GM18502 (cell line): ENCODE measurements at regions not wholly inside any gene's neighbourhood (a gene's known extent, or its start where the extent isn't known, plus 50 kb on each side); places are given as distances from the start of the nearest gene placed in this dataset.
A peak's percentile ranks its signal among the peaks of the same experiment; 100 is the strongest.
"Not testable (repeated sequence)": the region's sequence is repeated elsewhere in the genome, so short reads cannot be mapped to it uniquely, and the experiment has no call there.

Experiments
- ATAC-seq: cut with Tn5 transposase; IDR thresholded peaks from one replicate; pipeline ENCODE4 v1.9.1; 2021; ENCODE audit warnings: mild to moderate bottlenecking; ENCODE audit not compliant: unreplicated experiment, poor library complexity

DNA sequence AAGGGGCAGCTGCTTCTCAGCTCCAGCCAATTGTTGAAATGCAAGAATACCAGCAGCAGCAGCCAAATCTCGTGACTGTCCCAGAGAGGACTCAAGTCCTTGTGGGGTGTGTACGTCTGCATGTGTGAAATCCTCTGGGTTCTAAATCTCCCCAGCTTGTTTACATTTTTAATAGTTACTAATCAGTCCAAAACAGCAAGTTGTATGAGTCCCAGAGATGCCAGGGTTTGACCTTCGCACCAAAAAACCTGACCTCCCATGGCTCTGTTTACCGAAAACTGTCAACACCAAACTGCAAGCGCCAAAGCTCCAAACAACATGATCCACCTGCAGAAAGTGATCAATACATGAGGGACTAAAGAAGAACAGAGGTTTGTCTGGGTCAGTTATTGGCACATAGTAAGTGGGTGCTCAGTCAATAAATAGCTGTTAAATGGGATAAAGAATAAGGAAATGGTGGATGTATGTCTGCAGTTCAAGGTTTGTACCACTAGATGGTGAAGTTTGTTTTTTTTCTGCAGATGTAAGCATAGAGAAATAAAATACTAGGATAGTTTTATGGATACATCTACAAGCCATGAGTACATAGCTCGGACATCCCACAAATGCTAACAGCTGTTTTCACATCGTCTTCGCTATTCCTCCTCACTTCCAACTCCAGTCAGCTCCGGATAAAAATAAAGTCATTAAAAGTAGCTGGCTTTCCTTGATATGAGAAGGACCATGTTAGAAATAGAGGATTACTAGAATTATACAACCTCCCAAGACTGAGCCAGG, 85.3 kb upstream of the ADRB2 start:
- ATAC-seq: peak; percentile 78

DNA sequence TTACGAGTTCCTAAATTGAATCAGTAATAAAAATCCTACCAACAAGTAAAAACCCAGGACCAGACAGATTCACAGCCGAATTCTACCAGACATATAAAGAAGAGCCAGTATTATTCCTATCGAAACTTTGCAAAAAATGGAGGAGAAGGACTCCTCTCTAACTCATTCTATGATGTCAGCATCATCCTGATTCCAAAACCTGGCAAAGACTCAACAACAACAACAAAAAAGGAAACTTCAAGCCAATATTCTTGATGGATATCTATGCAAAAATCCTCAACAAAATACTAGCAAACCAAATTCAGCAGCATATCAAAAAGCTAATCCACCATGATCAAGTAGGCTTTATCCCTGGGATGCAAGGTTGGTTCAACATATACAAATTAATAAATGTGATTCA, 84.6 kb upstream of the ADRB2 start:
- not testable (repeated sequence) for ATAC-seq

DNA sequence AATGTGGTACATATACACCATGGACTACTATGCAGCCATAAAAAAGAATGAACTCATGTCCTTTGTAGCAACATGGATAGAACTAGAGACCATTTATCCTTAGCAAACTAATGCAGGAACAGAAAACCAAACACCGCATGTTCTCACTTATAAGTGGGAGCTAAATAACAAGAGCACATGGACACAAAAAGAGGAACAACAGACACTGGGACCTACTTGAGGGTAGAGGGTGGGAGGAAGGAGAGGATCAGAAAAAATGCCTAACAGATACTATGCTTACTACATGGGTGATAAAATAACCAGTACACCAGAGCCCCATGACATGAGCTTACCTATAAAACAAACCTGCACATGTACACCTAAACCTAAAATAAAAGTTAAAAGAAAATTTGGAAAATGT, 82.0 kb upstream of the ADRB2 start:
- ATAC-seq: not testable (repeated sequence)

DNA sequence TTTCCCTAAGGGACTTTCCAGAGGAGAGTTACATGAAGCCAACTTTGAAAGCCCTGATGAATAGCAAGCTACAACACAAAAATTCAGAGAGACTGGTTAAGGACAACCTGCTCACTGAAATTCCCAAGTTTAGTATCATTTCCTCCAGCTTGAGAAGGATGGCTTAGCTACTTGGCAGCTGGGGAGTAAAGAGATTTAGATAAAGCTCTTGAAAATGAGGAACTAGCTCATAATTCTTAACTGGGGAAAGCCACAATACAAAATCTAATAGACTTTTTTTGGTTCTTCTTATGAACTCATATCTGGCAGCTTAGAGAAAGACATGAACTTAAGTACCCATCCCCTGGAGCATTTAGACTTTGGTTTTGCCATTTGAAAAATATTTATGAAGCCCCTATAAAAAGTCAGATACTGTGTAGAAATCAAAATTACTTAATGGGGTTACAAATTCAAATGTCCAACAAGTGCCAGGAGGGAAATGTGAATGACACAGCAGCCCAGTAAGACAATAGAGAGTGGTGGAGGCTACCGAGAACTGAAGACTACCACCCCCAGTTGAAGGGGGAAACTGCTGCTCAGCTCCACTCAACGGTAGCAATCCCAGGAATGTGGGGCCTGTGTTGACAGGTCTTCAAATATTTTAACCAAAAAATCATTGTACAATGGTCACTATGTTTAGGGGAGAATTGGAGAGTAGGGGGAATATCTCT, 79.4 kb upstream of the ADRB2 start:
- ATAC-seq: peak; percentile 94

DNA sequence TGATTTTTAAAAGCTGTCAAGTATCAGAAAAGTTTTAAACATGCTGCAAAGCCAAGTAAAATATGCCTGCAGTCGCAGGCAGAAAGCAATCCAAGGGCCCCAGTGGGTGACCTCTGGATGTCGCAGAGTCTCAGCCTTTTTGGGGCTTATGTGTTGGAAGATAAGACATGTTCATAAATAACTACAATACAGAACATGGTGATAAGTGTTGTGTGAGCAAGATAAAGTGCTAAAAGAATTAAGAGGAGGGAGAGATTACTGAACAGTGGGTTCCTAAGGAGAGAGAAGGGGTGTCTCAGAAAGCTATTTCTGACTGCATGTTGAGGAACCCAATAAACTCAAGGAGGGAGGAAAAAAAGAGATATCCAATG, 78.9 kb upstream of the ADRB2 start:
- ATAC-seq: no peak

DNA sequence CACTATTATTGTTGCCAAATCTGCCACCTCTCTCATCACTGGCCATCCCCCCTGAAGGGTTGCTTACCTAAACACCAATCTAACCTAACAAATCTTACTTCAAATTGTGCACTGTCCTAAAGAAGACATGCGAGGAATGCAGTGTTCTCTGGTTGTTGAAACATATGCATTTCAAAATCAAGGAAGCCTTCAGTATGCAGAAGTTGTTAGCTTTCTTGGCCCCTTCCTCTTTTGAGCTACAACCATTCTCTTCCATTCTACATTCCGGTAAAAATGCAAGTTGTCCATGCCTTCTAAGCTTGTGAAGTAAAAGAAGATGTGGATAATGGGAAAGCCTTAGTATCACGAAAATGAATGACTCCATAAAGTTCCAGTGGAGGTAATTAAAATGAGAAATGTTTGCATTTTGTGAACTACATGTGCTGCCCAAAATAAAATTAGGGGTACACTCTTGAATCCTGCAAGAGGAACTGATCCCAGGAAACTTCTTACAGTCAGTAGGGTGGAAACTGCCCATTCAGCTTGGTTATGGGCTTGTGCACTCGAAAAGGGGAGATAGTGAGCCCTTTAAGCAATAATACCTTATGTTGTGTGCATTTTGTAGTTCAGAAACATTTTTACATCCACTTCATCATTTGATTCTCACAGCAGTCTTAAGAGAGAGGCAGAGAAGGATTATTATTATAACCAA, 77.6 kb upstream of the ADRB2 start:
- no peak for ATAC-seq

DNA sequence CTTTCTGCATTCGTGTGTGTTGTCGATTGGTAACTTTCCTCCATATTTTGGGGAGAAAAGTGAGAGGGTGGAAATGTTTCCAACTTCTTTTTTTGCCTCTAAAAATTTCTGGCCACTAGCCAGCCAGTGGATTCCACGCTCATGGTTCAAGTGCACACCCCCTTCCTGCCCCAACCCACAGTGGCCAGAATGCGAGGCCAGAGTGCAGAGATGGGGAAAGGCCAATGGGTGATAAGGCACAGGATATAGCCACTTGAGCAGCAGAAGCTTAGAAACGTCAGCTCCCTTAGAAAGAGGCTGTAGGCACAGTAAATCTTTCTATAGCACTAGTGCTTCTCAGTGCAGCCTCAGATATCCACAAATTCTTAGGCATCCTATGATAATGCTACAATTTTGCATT, 75.8 kb upstream of the ADRB2 start:
- no peak for ATAC-seq

DNA sequence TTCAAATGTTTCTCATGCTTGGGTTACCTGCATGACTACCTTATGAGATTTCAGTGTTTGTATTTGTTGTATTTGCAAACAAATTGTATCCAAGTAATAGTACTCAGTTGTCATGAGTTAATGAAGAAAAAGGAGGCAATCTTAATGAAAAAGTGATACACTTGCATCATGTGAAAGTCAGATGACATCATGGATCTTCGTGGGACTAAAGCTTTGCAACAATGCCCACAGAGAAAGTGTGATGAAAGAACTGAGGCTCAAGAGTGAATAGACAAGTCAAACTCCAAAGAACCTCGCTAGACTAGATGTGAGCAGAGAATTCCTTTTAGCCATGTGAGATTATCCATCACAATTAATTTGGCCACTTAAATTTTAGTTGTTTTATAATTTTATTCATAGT, 75.4 kb upstream of the ADRB2 start:
- ATAC-seq: no peak

DNA sequence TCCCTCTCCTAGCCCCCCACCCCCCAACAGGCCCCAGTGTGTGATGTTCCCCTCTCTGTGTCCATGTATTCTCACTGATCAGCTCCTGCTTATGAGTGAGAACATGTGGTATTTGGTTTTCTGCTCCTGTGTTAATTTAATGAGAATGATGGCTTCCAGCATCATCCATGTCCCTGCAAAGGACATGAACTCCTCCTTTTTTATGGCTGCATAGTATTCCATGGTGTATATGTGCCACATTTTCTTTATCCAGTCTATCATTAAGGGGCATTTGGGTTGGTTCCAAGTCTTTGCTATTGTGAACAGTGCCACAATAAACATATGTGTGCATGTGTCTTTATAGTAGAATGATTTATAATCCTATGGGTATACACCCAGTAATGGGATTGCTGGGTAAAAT, 74.0 kb upstream of the ADRB2 start:
- not testable (repeated sequence) for ATAC-seq

DNA sequence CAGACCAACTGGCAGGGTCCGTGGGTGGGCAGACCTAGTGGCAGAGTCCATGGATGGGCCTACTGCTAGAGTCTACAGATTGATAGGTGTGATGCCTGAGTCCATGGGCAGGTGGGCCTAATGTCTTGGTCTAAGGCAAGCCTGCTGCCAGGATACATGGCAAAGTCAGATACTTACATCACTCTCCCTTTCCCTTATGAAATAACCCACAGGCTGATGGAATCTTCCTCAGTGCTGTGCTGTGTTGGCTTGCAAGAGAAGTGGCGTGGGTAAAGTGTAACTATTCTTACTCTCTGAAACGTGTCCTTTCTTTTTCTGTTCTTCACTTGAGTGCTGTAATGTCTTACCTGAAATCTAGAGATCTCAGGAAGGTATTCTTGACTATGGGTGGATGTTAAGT, 67.3 kb upstream of the ADRB2 start:
- ATAC-seq: no peak

DNA sequence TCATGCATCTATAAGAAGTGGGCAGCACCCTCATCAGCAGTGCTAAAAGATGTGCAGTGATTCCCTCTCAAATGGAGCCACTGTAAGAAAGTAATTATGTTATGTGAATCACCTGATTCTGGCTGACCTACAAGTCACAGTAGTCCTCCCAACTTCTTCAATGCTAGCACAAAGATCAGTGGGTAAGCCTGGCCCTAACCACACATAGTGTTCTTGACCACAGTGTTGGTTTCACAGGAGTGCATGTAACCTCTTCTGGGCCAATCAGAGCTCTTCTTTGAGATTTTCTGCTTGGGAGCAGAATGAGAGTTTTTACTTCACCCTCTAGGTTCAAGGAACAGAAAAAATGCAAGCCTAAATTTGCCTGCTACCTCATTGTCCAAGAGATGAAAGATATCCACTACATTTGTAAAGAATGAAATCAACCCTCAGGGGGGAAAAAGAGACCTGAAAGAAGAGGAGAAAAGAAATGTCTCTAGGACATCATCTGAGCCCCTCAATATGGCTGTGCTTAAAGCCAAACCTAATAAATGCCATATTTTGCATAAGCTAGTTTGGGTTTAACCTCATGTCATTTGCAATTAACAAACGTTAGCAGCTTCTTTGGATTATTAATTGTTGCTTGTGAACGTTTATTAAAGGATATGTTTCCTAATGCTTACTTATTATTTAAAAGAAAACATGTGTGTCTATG, 65.3 kb upstream of the ADRB2 start:
- ATAC-seq: peak; percentile 100

DNA sequence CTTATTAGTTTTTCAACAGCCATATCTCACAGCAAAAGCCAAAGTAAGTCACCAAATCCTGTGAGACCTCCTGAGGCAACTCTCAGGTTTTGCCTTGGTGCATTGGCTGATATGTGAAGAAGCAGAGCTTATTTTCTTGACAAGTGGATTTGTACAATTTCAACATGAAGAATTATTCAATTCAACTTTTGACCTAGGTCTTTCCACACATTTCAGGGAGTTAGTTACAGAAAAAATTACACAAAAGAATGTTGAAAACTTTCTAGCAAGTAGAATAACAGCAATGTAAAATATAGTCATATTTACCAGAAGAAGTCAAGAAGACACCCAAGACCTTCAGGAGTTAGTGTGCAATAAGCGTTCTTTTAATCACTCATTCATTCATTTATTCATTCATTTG, 62.4 kb upstream of the ADRB2 start:
- ATAC-seq: no peak

DNA sequence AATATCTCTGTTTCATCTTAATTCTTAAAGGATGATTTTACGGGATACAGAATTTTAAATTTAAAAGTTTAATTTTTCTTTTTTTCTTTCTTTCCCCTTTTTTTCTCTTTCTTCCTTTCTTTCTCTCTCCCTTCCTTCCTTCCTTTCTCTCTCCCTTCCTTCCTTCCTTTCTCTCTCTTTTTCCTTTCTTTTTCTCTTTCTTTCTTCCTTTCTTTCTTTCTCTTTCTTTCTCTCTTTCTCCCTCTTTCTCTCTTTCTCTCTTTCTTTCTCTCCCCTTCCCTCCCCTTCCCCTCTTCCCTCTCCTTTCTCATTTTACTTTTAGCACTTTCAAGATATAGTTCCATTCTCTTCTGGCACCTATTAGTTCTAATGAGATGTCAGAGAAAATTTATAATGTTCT, 61.4 kb upstream of the ADRB2 start:
- ATAC-seq: no peak

DNA sequence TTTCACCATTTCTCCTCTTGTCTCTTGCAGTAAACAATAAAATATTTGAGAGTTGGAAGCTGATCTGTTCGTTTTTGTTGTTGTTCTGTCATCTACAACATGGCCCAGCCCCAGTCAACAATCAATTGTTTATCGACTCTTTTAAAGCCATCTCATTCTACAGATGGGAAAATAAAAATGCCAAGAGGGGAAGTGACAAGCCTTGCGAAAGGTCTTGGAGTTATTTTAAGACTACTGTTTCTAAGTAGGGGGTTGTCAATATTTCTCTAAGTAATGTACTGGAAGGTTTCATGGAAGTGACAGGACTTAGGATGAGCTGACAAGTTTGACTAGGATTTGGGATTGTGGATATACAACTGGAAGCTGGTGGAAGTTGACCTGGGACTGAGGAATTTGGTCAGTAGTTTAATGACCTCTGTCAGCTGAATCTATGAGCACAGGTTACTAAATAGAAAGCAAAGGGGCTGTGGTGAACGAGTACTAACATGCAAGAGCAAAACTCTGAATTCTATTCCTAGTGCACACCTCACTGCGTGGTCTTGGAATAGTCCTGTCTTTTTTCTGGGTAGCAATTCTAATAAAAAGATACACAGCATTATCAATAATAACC, 57.5 kb upstream of the ADRB2 start:
- no peak for ATAC-seq

DNA sequence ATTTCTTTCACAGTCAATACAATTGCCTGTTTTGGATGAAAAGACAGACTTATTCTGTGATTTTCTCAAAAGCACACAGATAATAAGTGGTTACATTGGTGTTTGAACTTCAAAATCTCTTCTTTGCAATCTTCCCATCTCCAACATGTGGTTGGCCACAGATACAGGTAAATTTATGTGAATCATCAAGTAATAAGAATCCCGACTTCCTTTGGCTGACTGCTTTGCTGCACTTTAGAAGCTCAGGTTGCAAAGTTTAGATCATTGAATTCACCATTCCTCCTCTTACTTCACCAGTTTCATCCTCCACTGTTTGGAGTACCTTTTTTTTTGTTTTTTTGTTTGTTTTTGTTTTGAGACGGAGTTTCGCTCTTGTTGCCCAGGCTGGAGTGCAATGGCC, 56.5 kb upstream of the ADRB2 start:
- no peak for ATAC-seq

DNA sequence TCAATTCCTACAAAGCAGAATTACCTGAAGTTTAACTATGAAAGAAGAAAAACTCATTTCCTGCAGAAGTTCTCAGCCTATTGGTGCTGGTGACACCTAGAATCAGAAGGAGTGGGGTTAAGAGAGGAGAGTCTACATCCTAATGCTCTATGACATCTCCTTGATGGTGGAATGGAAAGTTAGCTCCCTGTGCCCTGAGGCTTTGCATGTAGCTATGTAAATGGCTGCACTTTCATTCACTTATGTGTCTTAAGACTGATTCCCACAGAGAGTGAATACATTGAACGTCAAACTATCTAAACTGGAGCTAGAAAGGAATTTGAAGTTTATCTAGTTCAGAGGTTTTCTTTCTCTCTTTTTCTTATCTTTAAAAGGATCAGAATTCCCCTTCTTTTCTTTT, 52.1 kb upstream of the ADRB2 start:
- ATAC-seq: no peak

DNA sequence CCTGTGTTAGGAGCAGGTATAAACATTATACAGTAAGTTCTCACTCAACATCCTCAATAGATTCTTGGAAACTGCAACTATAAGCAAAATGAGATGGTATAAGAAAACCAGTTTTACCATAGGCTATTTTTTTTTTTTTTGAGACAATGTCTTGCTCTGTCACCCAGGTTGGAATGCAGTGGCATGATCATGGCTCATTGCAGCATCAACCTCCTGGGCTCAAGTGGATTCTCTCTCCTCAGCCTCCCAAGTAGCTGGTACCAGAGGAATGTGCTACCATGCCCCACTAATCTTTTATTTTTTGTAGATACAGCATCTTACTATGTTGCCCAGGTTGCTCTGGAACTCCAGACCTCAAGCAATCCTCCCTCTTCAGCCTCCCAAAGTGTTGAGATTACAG, 50.1 kb upstream of the ADRB2 start:
- ATAC-seq: no peak
